ENCODE measurements at regions not wholly inside any gene's neighbourhood (a gene's known extent, or its start where the extent isn't known, plus 50 kb on each side); places are given as distances from the start of the nearest gene placed in this dataset.
"Not testable (repeated sequence)": the region's sequence is repeated elsewhere in the genome, so short reads cannot be mapped to it uniquely, and the experiment has no call there.

DNA sequence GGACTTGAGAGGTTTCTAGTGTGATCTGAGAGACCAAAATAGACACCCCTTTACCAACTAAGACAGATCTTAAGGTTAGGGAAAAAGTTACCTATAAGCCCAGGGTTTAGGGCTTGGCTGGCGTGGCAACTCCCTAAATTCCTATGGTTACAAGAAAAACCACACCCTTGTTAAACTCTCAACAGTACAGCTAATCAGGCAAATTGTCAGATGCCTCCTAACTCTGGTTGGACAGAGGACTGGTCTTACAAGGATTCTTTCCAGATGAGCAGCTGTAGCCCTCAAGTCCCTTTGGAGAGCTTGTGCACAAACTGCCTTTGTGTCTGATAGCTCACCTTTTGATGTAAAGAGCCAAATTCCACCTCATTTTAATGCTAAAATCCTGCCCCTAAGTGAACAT is 136.9 kb downstream of the BCL2L11 start:
- not testable (repeated sequence) for TF ChIP-seq EZH2 (IDR thresholded peaks at IDR 0.05; ENCODE audit: insufficient read depth, poor library complexity, severe bottlenecking); EZH2phosphoT487 (IDR thresholded peaks at IDR 0.05; ENCODE audit: insufficient read depth, low read depth)

Data from GM23248 (cell line).